EH (cell line): ENCODE measurements at regions not wholly inside any gene's neighbourhood (a gene's known extent, or its start where the extent isn't known, plus 50 kb on each side); places are given as distances from the start of the nearest gene placed in this dataset.

ENCODE experiments used
- DNase-seq: peaks from one replicate; pipeline ENCODE4 v3.0.0-alpha.2; 2015; ENCODE audit warnings: low read depth

DNA sequence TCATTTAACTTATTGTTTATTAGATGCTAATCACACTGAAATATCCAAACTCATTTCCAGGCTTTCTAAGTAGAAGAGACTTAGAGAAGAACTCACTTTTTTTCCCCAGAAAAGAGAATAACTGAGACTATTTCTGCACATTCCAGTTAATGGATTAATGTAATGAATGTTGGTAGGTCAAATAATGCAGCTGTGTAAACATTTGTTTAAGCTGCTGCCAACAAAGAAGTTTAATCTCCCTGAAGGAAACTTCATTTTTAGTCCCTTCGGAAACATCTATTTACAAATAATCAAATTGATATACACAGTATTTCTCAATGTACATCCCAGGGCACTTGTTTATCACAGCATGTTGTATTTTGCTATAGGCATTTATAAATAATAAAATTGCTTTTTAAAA is 126.9 kb downstream of the KCNS3 start:
- DNase-seq = no peak

DNA sequence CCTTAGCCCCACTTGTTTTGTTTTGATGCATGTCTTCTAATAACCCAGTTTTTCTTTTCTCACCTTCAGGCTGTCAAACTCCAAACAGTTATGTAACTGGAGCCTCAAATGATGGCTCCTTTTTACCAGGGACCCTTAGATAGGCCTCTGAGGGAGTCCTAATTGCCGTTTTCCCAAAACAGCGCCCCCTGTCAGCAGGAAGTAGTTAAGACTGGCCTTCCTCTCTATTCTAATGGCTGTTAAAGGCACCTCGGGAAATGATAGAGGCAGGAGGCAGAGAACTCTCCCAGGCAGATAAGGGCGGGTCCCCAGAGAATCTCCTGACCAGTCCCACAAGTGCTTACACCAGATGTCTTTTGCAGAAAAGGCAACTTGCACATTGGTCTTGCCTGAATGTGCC is 123.2 kb downstream of the KCNS3 start:
- no peak for DNase-seq

GRCh38 chr2:17996978-17997377 is 118.5 kb downstream of the KCNS3 start:
- DNase-seq = no peak

DNA sequence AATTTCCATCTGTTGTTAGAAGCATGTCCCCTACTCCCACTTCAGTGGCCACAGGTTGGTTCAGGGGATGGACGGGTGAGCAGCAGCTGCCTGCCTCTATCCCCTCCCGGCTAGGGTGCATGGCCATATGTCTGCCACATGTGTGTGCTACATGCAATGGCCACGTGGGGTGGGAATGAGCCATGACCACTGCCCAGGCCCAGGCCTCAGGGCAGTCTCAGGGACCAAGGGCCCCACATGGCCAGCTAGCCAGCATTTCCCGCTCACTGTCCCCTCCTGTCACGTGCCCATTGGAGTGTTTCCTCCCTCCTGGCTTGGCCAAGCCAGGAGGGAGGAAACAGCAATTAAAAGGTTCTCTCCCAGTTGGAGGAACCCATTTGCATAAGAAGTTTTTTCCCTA is 117.1 kb downstream of the KCNS3 start:
- DNase-seq = no peak
